ENCODE measurements at regions not wholly inside any gene's neighbourhood (a gene's known extent, or its start where the extent isn't known, plus 50 kb on each side); places are given as distances from the start of the nearest gene placed in this dataset.

DNA sequence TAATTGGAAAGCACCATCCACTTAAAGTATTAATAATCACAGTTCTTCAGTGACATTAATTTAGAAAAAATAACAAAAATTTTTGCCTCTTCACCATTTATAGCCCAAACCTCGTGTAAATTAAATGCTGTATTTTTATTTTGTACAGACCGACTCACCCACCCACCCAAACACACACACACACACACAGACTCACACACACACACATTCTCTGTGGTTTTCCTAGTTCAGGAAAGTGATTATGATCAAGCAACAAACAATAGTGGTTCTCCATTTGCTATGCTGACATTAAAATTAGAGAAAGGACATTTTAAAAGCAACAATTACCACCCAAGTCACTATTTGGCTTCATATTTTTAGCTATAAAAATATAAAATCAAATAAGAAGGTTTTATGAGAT, 112.5 kb upstream of the FLRT2 start:
- TF ChIP-seq, protein P1, sequence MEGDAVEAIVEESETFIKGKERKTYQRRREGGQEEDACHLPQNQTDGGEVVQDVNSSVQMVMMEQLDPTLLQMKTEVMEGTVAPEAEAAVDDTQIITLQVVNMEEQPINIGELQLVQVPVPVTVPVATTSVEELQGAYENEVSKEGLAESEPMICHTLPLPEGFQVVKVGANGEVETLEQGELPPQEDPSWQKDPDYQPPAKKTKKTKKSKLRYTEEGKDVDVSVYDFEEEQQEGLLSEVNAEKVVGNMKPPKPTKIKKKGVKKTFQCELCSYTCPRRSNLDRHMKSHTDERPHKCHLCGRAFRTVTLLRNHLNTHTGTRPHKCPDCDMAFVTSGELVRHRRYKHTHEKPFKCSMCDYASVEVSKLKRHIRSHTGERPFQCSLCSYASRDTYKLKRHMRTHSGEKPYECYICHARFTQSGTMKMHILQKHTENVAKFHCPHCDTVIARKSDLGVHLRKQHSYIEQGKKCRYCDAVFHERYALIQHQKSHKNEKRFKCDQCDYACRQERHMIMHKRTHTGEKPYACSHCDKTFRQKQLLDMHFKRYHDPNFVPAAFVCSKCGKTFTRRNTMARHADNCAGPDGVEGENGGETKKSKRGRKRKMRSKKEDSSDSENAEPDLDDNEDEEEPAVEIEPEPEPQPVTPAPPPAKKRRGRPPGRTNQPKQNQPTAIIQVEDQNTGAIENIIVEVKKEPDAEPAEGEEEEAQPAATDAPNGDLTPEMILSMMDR (IDR thresholded peaks at IDR 0.05) = no peak
- TF ChIP-seq POLR2AphosphoS5 (IDR thresholded peaks at IDR 0.05) (no peak), POLR2A (IDR thresholded peaks at IDR 0.05) (no peak)

Measured in prostate gland (tissue), 2 donors.